Superior temporal gyrus (tissue), 1 donor: ENCODE measurements at regions not wholly inside any gene's neighbourhood (a gene's known extent, or its start where the extent isn't known, plus 50 kb on each side); places are given as distances from the start of the nearest gene placed in this dataset.

ENCODE experiments used
- DNase-seq: peaks from one replicate; pipeline ENCODE4 v3.0.0-alpha.2; 2016; ENCODE audit errors: extremely low spot score

DNA sequence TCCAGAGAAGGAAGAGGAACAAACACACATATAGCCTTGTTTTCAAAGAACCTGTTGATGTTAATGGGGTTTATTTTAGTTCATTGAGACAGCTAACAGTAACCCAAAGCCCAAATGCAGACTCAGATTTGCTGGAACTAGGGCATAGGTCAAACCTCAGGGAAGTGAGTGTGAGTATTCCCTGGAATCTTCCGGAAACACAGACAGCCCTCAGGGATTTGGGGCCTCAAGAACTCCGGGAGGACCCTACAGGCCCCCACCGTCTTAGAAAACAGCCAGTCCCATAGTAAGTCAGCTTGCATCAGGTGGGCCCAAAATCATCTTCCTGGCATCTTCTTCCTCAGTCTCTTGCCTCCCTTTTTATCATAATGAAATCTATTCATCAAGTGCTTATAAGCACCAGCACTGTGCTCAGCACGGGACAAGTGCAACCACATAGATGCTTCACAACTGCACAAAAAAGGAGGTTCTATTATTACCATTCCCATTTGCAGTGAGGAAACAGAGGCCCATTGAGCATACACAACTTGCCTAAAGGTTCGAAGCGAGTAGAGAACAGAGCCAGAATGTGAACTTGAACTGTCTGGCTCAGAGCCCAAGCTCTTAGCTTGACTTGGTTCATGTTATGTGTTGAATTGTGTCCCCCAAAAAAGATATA, 50.2 kb upstream of the BCL11A start:
- no peak for DNase-seq

- DNase-seq = no peak
These were observed 51.1 kb upstream of the BCL11A start for GRCh38 chr2:60604486-60605064.

DNA sequence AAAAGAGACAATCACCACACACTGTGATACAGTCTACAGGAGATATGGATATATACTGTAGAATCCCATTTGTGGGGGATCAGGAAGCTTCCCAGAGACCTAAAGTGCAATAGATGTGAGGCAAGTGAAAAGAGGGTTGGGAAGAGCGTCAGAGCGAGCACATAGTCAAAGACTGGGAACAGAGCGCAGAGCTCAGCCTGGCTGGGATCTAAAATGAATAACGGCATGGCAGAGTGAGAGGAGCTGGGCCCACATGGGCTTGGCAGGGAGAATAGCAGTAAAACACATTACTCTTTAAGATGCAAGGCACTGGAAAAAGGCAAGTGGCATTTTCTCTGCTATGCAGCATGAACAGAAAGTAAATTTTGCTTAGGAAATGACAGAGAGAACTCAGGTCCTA, 52.4 kb upstream of the BCL11A start:
- no peak for DNase-seq

GRCh38 chr2:60608679-60609078, 55.2 kb upstream of the BCL11A start:
- DNase-seq = no peak

DNA sequence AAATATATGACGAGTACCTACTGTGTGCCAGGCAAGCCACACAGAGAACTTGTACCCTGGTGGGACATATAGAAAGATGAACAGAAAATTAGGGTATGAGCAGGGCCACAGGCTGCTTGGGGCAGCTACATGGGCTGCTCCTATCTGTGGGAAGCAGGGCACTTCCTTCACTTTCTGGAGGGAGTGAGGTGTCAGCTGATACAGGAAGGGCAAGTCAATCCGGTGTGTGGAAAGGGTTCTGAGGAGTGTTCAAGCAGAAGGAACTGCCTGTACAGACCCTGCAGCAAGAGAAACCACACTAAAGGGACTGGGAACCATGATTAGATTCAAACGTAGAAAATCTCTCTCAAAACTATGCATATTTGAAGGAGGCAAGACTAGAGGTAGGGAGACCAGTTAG, 58.6 kb upstream of the BCL11A start:
- DNase-seq = no peak

DNA sequence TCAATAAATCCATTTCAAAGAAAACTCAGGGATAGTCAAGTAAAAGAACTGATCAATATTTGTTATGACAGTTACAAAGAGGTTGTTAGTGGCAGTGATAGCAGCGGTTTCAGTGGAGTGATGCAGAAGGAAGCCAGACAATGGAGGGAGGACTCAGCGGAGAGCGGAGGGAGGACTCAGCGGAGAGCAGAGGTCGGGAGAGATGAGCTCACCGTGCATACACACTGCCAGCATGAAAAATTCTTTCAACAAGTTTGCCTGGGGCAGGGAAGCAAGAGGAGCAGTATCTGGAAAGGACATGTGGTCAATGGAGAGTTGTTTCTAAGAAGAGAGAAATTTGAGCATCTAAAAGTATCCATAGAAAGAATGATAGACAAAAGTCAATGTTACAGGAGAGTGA, 60.9 kb upstream of the BCL11A start:
- DNase-seq = no peak

- no peak for DNase-seq
These were observed 68.4 kb upstream of the BCL11A start for GRCh38 chr2:60621688-60622429.

DNA sequence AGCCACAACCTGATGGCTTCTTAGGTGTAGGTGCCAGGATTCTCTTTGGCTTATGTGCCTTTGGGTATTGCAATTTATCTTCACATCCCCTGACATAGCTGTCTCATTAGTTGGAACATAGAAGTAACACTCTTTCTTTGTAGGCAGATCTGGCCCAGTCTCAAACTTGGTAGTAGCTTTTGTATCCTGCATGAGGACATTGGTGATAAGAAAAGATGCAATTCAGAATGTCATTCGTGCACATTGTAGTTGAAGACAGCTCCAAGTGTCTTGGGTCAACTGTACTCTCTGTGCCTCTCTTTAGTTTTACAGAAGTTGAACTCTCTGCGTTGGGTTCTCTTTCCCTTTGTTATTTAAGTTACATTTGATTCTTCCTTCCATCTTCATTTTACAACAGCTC, 69.6 kb upstream of the BCL11A start:
- DNase-seq = no peak

GRCh38 chr2:60627412-60627811, 74.0 kb upstream of the BCL11A start:
- DNase-seq = no peak

- DNase-seq = no peak
These were observed 74.6 kb upstream of the BCL11A start for GRCh38 chr2:60628026-60628425.

DNA sequence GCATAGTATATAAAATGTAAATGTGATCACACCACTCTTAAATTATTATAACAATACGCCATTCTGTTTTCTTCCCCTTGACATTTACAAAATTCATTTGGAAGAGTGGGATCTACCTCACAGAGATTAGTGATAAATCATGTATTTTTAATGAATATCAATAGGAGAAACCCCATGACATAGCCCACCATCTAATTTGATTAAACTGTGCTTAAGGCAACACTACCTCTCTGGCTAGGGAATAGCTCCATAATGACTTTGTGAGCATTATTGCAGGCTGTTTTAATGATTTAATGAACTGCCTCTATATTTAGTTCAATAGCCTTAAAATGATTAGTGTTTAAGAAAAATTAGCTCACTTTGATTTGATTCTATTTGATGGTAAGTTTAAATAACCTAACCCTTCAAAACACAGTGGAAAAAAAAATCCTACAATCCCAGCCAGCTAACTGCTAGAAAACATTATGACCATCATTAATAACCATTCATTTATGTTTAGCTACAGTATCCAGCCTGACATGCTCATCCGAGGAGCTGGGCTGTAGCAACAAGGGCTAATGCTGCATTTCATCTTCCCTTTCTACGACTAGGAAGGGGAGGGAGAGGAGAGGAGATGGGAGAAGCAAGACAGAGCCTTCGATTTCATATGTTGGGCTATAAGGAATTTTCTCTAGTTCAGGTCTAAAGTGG, 75.3 kb upstream of the BCL11A start:
- no peak for DNase-seq

DNA sequence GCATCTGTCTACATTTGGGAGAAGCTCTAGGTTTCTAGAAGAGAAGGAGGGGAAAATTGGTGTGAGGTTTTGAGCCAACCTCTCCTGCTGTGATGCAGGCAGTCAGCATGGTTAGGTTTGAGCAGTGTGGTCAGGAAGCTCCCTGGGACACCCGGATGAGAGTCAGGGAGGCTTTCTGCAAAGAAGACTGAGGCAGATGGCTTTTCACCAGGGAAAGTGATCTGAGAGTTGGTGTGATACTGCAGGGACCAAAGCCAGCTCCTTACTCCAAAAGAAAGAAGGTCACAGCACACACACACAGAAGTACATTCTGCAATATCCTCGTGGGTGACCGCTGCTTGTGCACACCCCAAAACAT, 75.8 kb upstream of the BCL11A start:
- no peak for DNase-seq

DNA sequence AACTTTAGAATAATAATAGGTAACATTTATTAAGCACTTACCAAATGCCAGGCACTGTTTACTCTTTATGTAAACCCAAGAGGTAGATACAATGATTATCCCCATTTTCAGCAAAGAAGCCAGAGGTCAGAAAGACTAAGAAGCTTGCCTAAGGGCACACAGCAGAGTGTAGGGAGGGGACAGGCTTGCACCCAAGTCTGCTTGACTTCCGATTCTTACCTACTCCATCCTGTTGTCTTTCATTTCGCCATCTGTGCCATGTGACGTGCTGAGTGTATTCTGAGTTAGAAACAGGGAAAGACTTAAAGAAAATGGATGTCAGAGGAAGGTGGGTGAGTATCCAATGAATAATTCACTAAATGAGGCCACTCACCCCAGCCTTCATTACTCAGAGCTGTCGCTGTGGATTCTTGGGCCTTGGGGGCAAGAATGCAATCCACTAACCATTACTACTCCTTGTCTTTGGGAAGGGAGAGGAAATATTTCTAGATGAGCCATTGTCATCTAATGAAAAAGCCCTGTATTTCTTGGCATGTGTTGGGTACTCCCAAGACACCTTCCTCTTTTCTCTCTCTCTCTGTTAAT, 76.4 kb upstream of the BCL11A start:
- DNase-seq = no peak

DNA sequence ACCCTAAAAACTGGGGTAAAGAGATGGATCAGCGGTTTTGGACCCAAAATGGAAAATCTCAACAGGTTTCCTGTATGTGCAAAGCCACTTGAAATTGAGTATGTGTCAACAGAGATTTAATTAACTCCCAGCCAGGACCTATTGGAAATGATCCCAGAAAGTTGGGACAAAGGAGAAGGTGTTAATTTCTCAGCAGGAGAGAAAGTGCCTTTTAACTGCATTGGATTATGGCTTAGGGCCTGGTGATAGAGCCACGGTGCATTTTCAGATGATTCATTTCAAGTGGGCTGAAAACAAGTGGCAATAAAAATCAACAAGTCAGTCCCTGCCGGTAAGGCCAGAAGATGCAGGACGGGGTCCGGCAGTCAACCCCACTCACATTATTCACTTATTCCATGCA, 80.2 kb upstream of the BCL11A start:
- peak; percentile 43 for DNase-seq

DNA sequence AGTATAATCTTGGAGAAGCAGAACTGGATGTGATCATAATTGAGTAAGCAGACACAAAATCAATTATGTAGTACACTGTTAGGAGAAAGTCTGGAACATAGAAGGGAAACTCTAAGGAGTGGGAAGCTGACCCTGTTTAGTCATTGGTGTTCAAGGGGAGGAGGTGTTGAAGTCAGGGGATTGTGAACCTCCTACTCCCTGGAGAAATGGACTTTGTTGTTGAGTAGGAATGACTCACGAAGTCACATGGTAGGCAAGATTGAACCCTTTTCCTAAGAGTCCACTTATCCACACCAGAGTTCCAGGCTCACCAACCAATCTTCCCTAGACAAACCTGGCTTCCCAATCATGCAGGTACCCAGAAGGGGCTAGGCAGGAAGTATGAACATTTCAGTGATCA, 81.0 kb upstream of the BCL11A start:
- no peak for DNase-seq

GRCh38 chr2:60641811-60642788, 88.6 kb upstream of the BCL11A start:
- DNase-seq = peak; percentile 72

- DNase-seq = no peak
These were observed 90.3 kb upstream of the BCL11A start for GRCh38 chr2:60643747-60644146.

- DNase-seq = peak; percentile 67
These were observed 91.5 kb upstream of the BCL11A start for GRCh38 chr2:60644951-60645350.

DNA sequence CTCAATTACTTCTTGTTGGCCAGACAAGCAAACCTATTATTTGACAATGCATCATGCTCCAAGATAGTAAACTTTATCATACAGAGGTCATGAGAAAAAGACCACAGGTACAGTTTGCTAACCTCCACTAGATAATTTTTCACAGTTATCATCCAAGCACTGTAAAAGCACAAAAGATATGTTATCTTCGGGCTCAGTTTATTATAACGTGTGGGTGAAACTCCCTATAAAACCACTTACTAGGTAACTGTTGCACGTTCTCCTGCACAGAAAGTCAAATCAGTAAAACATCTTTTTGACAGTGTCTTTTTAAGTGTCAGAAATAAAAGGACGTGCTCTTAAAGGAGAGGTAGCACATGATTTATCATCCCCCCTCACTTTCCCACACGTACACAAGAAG, 94.7 kb upstream of the BCL11A start:
- no peak for DNase-seq

GRCh38 chr2:60649721-60650120, 96.3 kb upstream of the BCL11A start:
- DNase-seq = no peak

GRCh38 chr2:60652832-60653340, 99.4 kb upstream of the BCL11A start:
- DNase-seq = no peak
